ENCODE measurements at regions not wholly inside any gene's neighbourhood (a gene's known extent, or its start where the extent isn't known, plus 50 kb on each side); places are given as distances from the start of the nearest gene placed in this dataset.
"Not testable (repeated sequence)": the region's sequence is repeated elsewhere in the genome, so short reads cannot be mapped to it uniquely, and the experiment has no call there.

DNA sequence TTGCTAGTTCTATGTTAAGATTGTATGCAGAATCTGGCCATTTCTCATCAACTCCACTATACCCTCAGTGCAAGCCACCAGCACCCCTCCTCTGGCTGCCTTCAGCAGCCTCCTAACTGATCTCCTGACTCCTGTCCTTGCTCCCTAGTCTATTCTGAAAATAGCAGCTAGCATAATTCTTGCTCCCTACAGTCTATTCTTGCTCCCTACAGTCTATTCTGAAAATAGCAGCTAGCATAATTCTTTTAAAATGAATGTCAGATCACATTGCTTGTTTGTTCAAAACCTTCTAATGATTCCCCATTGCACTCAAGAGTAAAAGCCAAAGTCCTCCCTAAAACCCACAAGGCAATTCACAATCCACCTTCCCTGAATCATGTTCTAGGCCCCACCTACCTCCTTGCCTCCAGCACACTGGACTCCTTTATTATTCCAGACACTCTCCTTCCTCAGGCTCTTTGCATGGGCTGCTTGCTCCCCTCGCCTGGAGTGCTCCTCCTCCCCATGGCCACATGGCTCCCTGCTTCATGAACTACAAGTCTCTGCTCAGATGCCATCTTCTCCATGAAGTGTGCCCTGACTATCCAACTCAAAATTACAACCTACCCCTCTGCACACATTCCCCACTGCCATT, 164.2 kb upstream of the TNFAIP3 start:
- Histone ChIP-seq H3K27ac (no peak overlapping the region), H3K4me3 (no peak overlapping the region)

GRCh38 chr6:137704802-137705159, 162.3 kb upstream of the TNFAIP3 start:
- H3K4me3 ChIP-seq = no peak overlapping the region
- peak overlapping the region in 1 of 21 experiments; percentile 12 for H3K27ac ChIP-seq

DNA sequence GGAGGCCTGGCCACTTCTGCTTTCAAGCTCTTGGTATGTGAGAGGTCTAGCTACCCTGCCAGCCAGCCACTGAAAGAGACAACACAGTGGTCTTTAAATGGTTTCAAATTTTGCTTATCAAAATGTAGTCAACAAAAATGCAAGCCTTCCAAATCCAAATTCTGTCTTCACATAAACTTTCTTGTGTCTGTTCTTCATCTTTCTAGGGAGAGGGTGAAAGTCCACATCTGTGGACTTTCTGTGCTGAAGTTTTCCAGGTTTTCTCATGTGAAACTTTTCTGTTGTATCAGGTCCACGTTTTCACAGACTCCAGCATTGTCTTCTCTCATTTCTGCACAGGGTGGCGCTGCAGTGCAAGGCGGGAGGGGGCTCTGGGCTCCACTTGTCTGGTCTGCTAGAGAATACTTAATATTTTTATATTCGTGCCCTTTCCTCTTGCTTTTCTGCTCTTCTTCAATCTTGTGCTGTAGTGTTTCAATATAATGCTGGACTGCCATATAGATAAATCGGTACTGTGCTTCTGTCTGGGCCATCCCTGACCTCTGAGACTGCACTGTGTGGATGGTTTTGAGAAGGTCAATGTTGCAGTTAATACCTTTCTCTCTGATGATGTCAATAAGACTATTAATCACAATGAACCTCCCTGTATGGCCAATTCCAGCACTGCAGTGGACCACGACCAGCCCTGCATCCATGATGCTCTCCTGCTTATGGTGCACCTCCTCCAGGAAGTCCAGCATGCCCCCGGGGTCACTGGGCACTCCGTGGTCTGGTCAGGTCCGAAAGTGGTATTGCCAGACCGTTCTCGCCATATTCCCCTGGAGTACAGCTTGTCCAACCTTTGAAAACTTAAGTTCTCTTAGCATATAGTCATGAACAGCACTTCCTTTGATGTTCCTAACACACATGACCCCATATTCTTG, 161.6 kb upstream of the TNFAIP3 start:
- Histone ChIP-seq H3K27ac (peak overlapping the region in 2 of 21 experiments; percentile 9 to 12), H3K4me3 (no peak overlapping the region)

GRCh38 chr6:137706083-137706750, 160.8 kb upstream of the TNFAIP3 start:
- Histone ChIP-seq H3K4me3 (no peak overlapping the region), H3K27ac (peak overlapping the region in 1 of 21 experiments; percentile 58)

- H3K4me3 ChIP-seq = no peak overlapping the region
Observed at GRCh38 chr6:137707038-137707589, 159.9 kb upstream of the TNFAIP3 start.

GRCh38 chr6:137707590-137708360, 159.3 kb upstream of the TNFAIP3 start:
- Histone ChIP-seq H3K4me3 (no peak overlapping the region), H3K27ac (peak overlapping the region in 16 of 21 experiments; percentile 2 to 70 (median 54))

More at GRCh38 chr6:137707038-137707589, 159.9 kb upstream of the TNFAIP3 start:
- peak overlapping the region in 14 of 21 experiments; percentile 2 to 70 (median 59) for H3K27ac ChIP-seq

DNA sequence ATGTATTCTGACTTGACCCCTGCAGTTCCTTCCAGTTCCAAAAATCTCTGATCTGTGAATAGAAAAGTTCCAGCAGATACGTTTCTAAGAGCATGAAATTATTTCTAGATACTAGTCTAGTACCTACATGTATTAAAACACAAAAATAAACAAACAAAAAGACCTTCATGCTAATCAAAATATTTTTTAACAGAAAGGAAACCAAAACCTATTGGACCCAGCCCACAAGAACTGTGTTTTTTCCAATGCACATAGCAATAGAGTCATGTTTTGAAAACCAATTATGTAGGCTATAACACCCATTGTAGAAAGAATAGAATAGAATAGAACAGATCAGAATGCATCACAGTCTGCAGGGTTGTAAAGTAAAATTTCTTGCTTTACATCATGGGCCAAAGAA, 158.6 kb upstream of the TNFAIP3 start:
- peak overlapping the region in 10 of 21 experiments; percentile 0 to 70 (median 50) for H3K27ac ChIP-seq
- no peak overlapping the region for H3K4me3 ChIP-seq

DNA sequence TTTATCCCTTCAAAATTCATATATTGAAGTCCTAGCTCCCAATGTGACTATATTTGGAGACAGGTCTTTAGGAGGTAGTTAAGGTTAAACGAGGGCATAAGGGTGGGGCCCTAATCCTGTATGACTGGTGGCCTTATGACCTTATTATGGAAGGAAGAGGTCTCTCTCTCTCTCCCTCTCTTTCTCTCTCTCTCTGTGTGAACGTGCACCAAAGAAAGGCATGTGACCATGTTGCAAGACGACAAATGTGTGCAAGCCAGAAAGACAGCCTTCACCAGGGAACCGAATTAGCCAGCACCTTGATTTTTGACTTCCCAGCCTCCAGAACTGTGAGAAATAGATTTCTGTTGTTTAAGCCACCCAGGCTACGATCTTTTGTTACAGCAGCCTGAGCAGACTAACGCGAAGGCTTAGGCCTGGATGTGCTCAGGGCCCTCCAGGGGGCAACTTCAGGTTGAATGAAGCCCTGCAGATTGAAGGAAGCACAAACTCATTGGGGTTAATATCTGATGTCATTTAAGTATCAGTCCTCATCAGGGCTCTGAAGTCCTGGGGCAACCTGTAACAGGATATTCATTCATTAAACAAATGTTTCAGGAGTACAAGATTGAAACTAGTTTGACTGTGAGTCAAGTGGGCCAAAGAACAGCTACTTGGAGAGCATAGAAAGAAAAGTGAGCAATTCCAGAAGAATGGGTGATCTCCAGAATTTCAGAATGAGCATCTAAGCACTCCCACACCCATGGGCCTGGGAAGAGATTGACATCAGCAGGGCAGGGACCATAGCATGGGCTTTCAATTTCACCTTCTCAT, 157.4 kb upstream of the TNFAIP3 start:
- H3K4me3 ChIP-seq = no peak overlapping the region
- peak overlapping the region in 4 of 21 experiments; percentile 19 to 56 (median 48) for H3K27ac ChIP-seq

DNA sequence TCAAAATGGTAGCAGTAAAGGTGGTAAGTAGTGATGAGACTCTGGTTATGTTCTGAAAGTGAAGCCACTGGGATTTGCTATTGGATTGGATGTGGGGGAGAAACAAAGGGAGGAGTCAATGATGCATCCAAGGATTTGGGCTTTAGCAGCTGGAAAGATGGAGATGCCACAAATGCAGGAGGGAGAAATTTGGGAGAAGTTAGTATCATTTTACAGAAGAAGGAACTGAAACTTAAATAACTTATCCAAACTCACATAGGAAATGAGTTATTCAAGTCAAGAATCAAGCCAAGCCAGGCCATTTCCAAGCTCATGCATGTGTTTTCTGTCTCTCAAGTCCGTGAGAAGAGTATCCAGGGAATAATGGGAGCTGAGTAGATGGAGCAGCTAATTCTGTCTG, 155.1 kb upstream of the TNFAIP3 start:
- no peak overlapping the region for H3K27ac ChIP-seq

DNA sequence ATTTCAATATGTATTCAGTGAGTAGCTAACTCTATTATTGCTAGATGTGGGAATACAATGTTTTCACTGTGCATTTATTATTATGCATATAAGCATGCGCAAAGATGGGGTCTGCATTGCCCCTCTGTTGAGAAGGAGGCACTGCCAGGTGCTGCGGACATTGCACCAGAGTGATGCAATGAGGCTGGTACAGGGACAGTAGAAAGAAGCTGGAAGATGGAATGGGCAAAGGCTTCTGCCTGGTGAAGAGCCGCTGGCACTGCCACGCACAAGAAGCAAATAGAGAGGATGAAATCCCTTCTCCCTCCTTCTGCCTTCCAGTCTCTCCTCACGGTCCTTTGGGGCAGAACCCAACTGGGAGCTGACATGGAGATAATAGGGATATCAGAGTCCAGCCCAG, 154.5 kb upstream of the TNFAIP3 start:
- H3K4me3 ChIP-seq = no peak overlapping the region
- no peak overlapping the region for H3K27ac ChIP-seq

More for the DNA sequence above, 155.1 kb upstream of the TNFAIP3 start:
- H3K4me3 ChIP-seq = no peak overlapping the region

- H3K4me3 ChIP-seq = no peak overlapping the region
- H3K27ac ChIP-seq = peak overlapping the region in 2 of 21 experiments; percentile 11 to 56
Observed at GRCh38 chr6:137715589-137716045, 151.4 kb upstream of the TNFAIP3 start.

- Histone ChIP-seq H3K27ac (peak overlapping the region in 2 of 21 experiments; percentile 18 to 56), H3K4me3 (no peak overlapping the region)
Observed at GRCh38 chr6:137717074-137718073, 149.7 kb upstream of the TNFAIP3 start.

DNA sequence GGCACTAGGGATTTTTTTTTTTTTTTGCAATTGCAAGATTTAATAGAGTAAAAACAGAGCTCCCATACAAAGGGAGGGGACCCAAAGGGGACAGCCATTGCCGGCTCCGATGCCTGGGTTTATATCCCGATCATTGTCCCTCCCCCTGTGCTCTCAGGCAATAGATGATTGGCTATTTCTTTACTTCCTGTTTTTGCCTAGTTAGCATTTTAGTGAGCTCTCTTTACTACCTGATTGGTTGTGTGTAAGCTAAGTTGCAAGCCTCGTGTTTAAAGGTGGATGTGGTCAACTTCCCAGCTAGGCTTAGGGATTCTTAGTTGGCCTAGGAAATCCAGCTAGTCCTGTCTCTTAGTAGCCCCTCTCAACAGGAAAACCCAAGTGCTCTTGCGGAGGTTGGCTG, 148.2 kb upstream of the TNFAIP3 start:
- H3K4me3 ChIP-seq, H3K27ac ChIP-seq: not testable (repeated sequence)

- no peak overlapping the region for H3K4me3 ChIP-seq
- peak overlapping the region in 2 of 21 experiments; percentile 16 to 44 for H3K27ac ChIP-seq
Observed at GRCh38 chr6:137722749-137723272, 144.2 kb upstream of the TNFAIP3 start.

DNA sequence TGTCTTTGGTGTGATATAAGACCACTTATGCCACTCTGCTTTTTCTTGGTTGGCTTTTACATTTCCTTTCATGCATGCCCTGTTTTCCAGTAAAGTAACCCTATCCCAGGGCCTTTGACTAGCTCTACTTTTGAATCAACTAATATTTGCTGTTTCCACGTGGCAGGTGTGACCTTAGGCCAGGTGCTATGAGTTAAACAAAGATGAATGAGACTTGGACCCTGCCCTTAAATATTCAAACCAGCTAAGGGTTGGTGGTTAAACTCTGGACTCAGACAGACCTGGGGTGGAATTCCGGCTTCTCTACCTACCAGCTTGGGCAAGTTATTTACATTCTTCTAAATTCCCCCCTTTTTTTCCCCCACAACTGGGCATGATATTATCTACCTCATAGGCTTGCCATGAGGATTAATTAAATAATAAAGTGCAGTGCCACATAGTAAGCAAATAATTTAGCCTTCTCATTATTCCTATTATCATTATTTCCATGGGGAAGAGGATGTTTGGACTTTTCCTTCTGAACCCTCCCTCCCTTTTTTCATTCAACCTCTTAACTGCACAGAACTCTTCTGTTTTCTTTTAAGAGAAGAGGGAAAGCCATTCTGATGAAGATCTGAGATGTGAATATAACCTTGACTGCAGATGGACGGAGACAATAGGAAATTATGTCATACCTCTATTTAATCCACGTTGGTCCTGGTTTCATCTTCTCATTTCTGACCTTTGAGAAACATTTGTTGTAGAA, 143.6 kb upstream of the TNFAIP3 start:
- Histone ChIP-seq H3K27ac (peak overlapping the region in 1 of 21 experiments; percentile 44), H3K4me3 (no peak overlapping the region)

- Histone ChIP-seq H3K4me3 (no peak overlapping the region), H3K27ac (no peak overlapping the region)
Observed at GRCh38 chr6:137724018-137724403, 143.0 kb upstream of the TNFAIP3 start.
